Upper lobe of left lung (tissue), 4 donors: ENCODE measurements at regions not wholly inside any gene's neighbourhood (a gene's known extent, or its start where the extent isn't known, plus 50 kb on each side); places are given as distances from the start of the nearest gene placed in this dataset.

Source experiments
- CTCF ChIP-seq, 6 experiments: fragments of 450-650 bp in 4 of 6; fragments of 200-600 bp in 2 of 6; sonication (generic) in 2 of 6; IDR thresholded peaks; one replicate each; pipeline ENCODE4 v1.5.1; 2016 to 2019; ENCODE audit warnings: antibody characterized with exemption in 6 of 6
- POLR2AphosphoS5 ChIP-seq, 2 donors: sonication (generic); formaldehyde crosslinking; IDR thresholded peaks; one replicate each; pipeline ENCODE4 v1.5.1; 2017; ENCODE audit warnings: antibody characterized with exemption in 2 of 2

- no peak for TF ChIP-seq CTCF (IDR thresholded peaks at IDR 0.05)
- TF ChIP-seq POLR2AphosphoS5 (IDR thresholded peaks at IDR 0.05): no peak
Measured at GRCh38 chr11:38138972-38139371, 1540.9 kb upstream of the RAG2 start.
